ENCODE measurements at regions not wholly inside any gene's neighbourhood (a gene's known extent, or its start where the extent isn't known, plus 50 kb on each side); places are given as distances from the start of the nearest gene placed in this dataset.
"Not testable (repeated sequence)": the region's sequence is repeated elsewhere in the genome, so short reads cannot be mapped to it uniquely, and the experiment has no call there.

- no peak for DNase-seq (ENCODE audit: low read depth in 2 of 2)
Observed at GRCh38 chr21:15431053-15431452, 298.7 kb upstream of the USP25 start.

- DNase-seq (ENCODE audit: low read depth in 2 of 2), result no peak
Observed at GRCh38 chr21:15433091-15433490, 296.7 kb upstream of the USP25 start.

DNA sequence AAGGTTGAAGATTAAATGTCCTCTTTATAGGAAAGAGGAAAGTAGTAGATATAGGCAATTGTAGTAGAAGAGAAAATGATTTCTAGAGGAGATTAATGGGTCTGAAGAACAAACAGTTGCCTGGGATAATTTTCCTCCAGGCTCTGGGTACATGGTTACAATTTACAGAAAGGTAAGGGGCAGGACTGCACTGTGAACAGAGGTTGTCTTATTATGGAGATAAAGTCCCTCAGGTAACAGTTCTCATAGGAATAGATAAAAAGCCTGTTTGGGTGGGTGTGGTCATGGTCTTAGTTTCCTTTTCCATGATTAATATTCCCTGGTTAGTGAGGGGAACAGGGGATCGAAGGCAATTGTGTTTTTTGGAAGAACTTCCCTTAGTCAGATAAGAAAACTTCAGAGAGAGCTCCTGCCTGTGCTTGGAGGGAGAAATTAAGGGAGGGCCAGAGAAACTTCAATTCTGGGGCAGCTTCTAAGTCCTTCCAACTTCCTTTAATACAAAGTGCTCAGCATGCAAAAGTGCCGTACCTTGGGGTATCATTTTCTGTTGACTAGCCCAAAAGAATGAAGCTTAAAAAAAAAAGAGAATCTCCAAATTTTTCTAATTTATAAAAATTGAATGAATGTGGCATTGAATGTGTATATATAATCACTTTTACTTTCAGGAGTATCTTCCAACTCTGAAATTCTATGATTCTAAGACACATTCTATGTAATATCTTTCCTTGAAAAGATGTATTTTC lies 295.4 kb upstream of the USP25 start:
- no peak for DNase-seq (ENCODE audit: low read depth in 2 of 2)

DNA sequence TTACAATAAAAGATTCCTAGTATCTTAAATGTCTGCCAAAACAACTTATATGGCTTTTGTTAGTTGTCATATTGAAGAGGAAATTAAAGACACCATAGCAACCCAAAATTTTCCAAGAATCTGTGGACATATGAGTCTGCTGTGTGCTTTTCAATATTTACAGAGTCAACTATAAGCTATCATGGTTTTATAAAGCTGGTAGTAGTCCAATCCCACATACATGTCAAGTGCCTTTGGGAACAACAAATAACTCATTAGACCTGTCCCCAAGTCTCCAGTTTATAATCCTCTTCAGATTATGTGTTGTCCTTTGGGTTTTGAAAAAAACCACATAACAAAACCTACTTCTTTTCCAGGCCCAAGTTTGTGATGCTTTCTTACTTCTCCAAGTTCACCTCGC lies 293.8 kb upstream of the USP25 start:
- no peak for DNase-seq (ENCODE audit: low read depth in 2 of 2)

DNA sequence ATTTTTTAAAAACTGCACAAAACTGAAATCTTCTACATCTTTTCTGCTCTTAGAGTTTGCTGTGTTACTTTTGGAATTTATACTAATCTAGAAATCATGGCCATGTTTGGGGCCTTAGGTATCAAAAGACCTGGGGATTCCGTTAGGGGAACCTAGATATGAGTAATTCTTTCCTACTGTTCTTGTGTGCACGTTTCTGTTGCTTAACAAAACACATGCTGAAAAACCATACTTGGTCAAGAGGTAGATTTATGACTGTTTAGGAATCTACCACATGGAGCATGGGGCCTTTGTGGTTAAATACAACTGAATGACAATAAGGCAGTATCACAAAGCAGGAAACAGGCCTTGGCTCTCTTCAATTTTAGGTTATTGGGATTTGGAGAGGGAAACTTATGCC lies 291.9 kb upstream of the USP25 start:
- no peak for DNase-seq (ENCODE audit: low read depth in 2 of 2)

DNA sequence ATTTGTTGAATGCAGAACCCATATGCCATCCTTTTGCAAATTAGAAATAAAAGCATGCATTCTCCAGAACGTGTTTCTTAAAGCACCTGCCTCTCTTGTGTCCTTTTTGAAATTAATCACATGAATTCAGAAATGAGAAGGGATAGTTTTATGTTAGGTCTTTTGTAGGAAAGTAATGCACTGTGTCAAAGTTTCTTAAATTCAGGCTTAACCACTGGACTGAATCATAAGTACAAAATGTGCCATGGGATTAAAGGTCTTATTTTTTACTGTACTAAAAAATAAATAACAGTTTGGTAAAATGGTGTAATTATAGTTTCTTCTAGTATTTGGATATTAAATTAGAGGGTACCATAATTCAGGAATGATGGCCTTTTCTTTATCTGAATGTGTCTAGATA lies 290.1 kb upstream of the USP25 start:
- no peak for DNase-seq (ENCODE audit: low read depth in 2 of 2)

DNA sequence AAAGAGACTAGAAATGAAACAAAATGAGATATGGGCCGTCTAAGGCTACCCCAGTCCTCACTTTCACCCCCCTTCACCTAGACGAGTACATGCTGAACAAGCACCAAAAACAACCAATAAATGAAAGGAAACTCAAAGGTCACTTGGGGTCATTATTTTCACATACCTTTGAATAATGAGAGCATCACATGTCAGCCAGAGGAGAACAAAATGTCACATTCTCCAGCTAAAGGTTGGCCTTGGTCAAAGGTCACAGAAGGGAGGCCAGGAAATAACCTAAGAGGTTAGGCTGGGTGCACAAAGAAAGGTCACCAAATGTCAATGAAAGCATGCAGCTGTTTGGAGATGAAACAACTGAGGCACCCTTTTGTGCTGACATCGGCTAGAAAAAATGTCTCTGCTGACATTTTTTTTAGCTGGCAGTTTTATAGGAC lies 288.7 kb upstream of the USP25 start:
- no peak for DNase-seq (ENCODE audit: low read depth in 2 of 2)

- DNase-seq (ENCODE audit: low read depth in 2 of 2), result no peak
Observed at GRCh38 chr21:15441992-15442391, 287.8 kb upstream of the USP25 start.

DNA sequence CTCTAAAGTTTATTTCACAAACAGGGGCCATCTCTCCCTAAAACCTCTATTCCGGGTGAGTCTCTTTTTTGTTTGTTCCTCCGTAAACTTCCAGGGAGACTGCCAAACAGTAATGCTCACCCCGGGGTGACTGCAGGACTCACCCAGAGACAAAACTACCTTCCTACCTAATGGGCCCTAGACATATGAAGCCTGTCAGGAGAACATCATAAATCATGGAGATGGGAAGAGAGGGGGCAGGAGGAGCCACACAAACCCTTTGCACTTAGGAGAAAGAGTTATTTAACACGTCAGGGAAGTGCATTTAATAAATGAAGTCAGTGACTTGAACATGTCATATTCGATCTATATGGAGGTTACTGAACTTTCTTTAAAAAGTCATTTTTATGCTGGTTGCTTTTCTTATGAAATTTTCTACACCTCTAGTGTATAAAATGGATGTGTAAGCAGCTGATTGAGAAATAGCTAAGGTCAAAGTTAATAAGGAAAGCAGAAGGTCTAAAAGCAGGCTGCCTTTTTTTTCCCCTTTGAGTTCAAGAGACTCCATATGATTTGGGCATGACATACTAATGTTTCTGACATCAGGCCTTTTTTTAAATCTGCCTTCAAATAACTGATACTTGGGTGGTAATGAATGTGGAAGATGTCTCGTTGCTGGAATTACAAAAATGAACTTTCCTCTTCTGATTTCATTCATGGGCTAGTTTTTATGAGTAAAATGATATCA lies 286.9 kb upstream of the USP25 start:
- DNase-seq (ENCODE audit: low read depth in 2 of 2), result no peak

- no peak for DNase-seq (ENCODE audit: low read depth in 2 of 2)
Observed at GRCh38 chr21:15443740-15444117, 286.1 kb upstream of the USP25 start.

DNA sequence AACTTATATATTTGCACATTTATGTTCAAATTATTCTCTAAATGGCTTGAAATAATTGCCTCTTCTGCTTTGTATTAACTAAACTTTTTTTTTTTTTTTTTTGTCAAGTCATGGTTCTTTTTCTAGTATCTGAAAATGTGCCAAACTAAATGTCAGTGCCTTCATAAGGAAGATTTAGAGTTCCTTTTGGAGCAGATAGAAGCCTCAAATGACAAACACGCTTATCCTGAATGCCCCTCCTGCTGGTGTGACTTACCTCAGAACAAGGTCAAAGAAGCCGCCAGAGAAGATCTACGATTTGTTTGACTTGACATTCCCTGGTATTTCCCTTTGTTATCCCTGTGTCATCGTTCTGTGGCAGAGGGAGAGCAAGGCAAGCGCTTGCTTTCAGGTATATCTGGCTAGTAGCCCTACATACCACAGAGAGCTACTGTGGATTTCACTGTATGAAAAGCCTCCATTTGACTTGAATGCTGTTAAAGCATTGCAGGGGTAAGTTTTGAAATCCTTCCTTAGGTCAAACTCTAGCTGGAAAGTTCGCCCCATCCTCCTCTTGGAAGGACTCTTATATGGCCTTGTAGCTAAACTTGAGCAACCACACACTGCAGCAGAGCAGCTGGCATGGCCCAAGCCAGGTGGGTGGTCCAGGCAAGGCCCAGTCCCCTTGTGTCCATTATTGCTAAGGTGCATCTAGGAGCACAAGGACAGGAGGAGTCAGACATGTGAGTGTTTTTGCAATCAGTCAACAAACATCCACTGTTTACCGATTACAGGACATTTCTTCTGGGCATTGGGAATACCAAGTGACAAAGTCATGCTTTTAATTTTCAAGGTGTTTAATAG lies 285.4 kb upstream of the USP25 start:
- DNase-seq (ENCODE audit: low read depth in 2 of 2), result no peak

- no peak for DNase-seq (ENCODE audit: low read depth in 2 of 2)
Observed at GRCh38 chr21:15445327-15445726, 284.5 kb upstream of the USP25 start.

DNA sequence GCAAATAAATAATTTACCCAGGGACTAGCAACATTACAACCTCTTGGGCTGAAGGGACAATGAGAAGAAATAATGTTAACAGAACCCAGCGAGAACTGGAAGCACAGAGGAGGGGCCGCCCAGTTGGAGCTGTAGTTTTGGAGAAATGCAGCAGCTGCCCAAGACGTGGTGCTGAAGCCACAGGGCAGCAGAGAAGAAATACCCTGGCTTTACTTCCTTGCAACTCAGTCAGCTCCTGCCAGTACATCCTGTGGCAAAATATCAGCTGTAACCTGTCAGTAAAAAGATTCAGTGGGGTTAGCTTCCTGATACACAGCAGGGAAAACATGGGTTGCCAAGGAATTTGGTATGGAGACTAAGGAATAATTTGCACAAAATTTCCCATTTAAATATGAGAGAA lies 283.6 kb upstream of the USP25 start:
- DNase-seq (ENCODE audit: low read depth in 2 of 2), result no peak

- DNase-seq (ENCODE audit: low read depth in 2 of 2), result no peak
Observed at GRCh38 chr21:15449556-15449955, 280.2 kb upstream of the USP25 start.

GRCh38 chr21:15453261-15453660 lies 276.5 kb upstream of the USP25 start:
- no peak for DNase-seq (ENCODE audit: low read depth in 2 of 2)

DNA sequence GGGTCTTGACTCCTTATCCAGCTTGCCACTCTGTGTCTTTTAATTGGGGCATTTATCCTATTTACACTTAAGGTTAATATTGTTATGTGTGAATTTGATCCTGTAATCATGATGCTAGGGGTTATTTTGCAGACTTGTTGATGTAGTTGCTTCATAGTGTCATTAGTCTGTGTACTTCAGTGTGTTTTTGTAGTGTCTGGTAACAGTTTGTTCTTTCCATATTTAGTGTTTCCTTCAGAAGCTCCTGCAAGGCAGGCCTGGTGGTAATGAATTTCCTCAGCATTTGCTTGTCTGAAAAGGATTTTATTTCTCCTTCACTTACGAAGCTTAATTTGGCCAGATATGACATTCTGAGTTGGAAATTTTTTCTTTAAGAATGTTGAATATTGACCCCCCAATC lies 276.0 kb upstream of the USP25 start:
- DNase-seq (ENCODE audit: low read depth in 2 of 2), result not testable (repeated sequence)

DNA sequence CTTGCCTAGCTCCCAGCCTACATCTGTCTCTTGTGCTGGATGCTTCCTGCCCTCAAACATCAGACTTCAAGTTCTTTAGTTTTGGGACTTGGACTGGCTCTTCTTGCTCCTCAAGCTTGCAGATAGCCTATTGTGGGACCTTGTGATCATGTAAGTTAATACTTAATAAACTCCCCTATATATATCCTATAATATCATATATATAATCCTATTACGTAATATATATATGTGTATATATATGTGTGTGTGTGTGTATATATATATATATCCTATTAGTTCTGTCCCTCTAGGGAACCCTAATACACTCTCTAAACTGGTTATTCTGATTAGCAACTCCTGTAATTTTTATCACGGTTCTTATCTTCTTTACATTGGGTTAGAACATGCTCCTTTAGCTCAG lies 274.9 kb upstream of the USP25 start:
- DNase-seq (ENCODE audit: low read depth in 2 of 2), result not testable (repeated sequence)

DNA sequence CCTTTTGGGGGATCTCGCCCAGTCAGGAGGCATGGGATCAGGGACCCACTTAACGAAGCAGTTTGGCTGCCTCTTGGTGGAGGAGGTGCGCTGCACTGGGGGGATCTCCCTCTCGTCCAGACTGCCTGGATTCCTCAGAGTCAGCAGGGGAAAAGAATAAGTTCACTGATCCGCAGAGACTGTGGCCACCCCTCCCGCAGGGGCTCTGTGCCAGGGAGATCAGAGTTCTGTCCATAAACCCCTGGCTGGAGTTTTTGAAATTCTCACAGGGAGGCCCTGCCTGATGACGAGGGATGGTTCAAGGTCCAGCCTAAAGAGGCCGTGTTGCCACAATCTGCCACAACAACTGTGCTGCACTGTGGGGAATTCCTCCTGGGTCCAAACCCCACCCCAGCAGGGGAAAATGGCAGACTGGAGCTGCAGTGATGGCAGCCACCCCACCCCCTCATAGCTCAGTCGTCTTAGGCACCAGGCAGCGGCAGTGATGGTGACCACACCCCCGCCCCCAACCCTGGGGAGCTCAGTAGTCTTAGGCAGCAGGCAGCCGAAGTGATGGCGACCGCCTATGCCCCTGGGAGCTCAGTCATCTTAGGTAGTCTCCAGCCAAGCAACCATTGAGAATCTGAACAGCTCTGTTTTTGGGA lies 273.8 kb upstream of the USP25 start:
- DNase-seq (ENCODE audit: low read depth in 2 of 2), result no peak

- DNase-seq (ENCODE audit: low read depth in 2 of 2), result no peak
Observed at GRCh38 chr21:15457965-15458364, 271.8 kb upstream of the USP25 start.

GRCh38 chr21:15462092-15462491 lies 267.7 kb upstream of the USP25 start:
- no peak for DNase-seq (ENCODE audit: low read depth in 2 of 2)

DNA sequence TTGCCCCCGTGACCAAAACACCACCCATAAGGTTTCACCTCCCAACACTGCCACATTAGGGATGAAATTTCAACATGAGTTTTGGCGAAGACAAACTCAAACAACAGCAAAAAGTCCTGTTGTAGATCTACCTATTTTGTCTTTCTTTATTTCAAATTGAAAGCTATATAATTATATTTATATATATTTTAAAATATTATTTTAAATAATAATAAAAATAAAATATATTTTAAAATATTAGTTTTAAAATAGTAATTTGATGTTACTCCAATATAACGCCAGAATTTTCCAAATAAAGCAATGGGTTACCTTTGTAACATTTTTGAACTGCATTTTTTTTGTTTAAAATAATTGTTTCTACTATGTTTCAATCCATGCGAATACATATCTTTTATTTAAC lies 263.5 kb upstream of the USP25 start:
- DNase-seq (ENCODE audit: low read depth in 2 of 2), result no peak

GRCh38 chr21:15468368-15468767 lies 261.4 kb upstream of the USP25 start:
- DNase-seq (ENCODE audit: low read depth in 2 of 2), result no peak
